ENCODE measurements at regions not wholly inside any gene's neighbourhood (a gene's known extent, or its start where the extent isn't known, plus 50 kb on each side); places are given as distances from the start of the nearest gene placed in this dataset.

DNA sequence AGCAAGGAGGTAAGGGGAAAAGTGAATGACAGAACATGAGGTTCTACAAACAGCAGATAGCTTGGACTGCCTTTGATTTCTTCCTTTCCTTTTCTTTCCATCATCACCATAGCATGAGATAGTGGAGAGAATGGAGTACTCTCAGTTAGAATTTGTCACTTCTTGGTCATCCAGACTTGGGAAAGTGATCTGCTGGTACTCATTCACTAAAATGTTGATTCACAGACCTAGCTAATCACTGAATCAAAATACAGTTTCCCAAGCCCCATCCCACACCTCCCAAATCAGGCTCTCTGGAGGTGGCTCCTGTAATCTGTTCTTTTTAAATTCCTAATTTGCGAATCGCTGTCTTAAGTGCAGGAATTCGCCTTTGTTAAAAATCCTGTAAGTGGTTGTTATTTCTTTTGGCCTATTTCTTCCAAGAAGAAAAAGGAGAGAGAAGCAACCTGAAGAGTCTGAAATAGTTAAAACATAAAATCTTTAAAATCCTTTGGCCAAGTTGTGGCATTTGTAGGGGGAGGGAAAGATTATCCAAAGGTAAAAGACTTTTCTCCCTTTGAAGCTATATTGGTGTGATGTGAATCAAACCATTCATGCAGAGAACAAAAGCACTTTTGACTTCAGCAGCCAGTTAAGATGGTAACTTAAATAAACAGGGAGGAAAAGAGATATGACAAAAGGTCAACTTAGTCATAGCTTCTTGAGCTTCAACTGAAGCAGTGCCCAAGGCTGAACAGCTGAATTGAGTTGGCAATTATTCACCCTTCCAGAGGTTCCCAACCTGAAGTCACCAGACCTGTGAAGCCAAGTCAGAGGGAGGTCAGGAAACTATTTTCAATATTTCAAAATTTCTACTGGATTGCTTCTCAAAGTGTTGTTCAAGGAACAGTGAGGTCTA, 255.1 kb upstream of the KRR1 start (continued):
- TF ChIP-seq RAD21 (conservative IDR thresholded peaks at IDR 0.05 in 1 of 2, IDR thresholded peaks at IDR 0.05 in 1 of 2) (peak in 1 of 2 experiments; percentile 82), SMC3 (IDR thresholded peaks at IDR 0.05) (peak; percentile 79), FOXS1 (CRISPR knock-in tag; IDR thresholded peaks at IDR 0.05) (peak; percentile 75; the same call in 1 of the 2 replicates), CEBPB (IDR thresholded peaks at IDR 0.05) (peak; percentile 35 to 65; a peak in 3 of 4 replicates), FOSL2 (IDR thresholded peaks at IDR 0.05) (peak; percentile 91), FOSL2 (CRISPR knock-in tag; IDR thresholded peaks at IDR 0.05) (peak; percentile 76), HOXB5 (CRISPR knock-in tag; IDR thresholded peaks at IDR 0.05) (peak; percentile 44; the same call in 1 of the 2 replicates), JUN (IDR thresholded peaks at IDR 0.05) (peak; percentile 96), EHMT2 (IDR thresholded peaks at IDR 0.05; ENCODE audit: low read depth) (no peak)
- TF ChIP-seq, protein P1, sequence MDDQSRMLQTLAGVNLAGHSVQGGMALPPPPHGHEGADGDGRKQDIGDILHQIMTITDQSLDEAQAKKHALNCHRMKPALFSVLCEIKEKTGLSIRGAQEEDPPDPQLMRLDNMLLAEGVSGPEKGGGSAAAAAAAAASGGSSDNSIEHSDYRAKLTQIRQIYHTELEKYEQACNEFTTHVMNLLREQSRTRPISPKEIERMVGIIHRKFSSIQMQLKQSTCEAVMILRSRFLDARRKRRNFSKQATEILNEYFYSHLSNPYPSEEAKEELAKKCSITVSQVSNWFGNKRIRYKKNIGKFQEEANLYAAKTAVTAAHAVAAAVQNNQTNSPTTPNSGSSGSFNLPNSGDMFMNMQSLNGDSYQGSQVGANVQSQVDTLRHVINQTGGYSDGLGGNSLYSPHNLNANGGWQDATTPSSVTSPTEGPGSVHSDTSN (IDR thresholded peaks at IDR 0.05) = peak; percentile 38; the same call in 1 of the 2 replicates
- TF ChIP-seq, protein P2, sequence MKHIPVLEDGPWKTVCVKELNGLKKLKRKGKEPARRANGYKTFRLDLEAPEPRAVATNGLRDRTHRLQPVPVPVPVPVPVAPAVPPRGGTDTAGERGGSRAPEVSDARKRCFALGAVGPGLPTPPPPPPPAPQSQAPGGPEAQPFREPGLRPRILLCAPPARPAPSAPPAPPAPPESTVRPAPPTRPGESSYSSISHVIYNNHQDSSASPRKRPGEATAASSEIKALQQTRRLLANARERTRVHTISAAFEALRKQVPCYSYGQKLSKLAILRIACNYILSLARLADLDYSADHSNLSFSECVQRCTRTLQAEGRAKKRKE (CRISPR knock-in tag; IDR thresholded peaks at IDR 0.05; ENCODE audit: low read depth) = peak; percentile 52; the same call in 1 of the 2 replicates

DNA sequence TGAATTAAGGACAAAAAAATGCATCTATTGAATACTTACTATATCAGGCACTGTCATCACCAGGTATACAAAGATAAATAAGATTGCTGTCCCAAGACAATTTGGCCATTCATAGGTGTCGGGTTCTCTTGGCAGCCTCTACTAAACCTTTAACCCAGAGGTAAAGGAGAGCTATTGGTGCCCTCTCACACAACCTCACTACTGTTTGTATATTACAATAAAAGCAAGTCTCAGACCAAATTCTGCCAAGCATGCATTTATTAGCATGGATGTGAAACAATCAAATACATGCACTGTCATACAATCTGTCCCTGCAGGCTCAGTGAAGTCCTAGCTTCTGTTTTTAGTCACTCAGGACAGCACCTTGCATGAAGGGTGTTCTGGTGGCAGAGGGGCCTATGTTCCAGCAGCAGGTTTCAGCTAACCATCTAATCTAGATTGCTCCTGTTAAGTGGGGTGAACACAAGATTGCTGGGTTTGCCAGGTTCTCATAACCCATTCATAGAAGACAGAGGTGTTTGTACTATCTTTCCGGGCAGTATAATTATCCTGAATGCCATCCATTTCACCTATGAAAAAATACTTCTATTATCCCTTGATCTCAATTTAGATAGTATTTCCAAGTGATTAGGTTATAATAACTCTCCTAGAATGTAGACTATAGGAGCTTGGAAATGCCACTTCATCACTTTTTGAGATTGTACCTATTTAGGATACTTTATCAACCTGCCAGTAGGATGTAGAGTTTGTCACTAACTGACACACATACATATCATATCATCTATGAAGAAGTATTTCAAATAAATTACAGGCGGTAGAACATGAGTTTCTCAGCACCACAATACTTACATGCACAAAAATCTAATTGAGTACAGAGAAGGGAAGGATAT, 254.0 kb upstream of the KRR1 start:
- H3K9me3 ChIP-seq = no peaks in the 10 kb centered on the region
- peak in 1 of 2 experiments; percentile 15; a peak in 2 of 6 replicates for ATAC-seq

DNA sequence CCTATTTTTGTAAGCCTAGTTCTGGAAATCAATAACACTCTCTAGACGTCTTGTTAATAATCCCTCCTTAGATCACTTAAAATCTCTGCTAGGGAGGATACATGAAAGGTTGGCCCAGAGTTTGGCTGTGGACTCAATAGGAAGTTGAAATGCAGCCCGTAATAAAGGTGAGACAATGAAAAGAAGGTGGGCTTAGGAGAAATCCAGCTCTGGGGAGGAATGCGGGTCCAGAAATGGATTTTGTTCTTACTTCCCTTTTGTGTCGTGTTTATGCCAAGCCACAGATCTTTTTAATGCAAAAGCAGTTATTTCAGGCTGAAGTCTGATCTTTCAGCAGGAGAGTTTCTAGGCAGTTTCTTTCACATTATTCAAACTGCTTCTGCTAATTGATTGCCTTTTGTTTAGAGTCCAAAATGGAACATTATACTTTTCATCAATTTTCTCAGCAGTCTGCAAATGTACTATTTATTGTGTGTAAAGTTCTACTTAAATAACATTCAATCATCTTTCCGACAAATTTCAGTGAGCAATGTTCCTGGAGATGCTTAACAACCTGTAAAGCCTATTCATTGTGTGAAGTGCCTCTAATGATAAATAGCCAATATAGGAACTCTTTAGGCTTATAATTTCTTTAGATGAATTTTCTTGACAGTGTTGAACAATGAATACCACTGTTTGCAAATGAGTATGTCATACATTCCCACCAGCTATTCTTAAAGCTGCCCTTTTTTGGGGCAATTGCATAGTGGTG, 252.9 kb upstream of the KRR1 start:
- Histone ChIP-seq H3K4me1 (peaks cover 51% of the 10 kb centered on the region), H3K4me2 (no peak overlapping the region), H3K27ac (peak overlapping the region; percentile 75 to 91; a peak in 5 of 6 replicates), H3K4me3 (no peak overlapping the region), H3K9me3 (no peaks in the 10 kb centered on the region)
- ATAC-seq = no peak
- ChIA-PET CTCF (interaction anchor here (1.2 to 1.7 kb wide), 3 partner anchors 13 to 267 kb away, joined by 3 to 5 read pairs (median 4); no protein-coding TSS in a partner anchor), POLR2A (no interaction called here)
- no peak for DNase-seq (ENCODE audit: low read depth in 1 of 2, low spot score in 1 of 2)
- no peak for FAIRE-seq
- no peak for TF ChIP-seq RARB (CRISPR knock-in tag; IDR thresholded peaks at IDR 0.05)
- no peak for TF ChIP-seq BHLHE40 (IDR thresholded peaks at IDR 0.05; ENCODE audit: low read depth, low read length)
- TF ChIP-seq CBX8 (IDR thresholded peaks at IDR 0.05) = no peak
- no peak for TF ChIP-seq NFE2L2 (conservative IDR thresholded peaks at IDR 0.05; ENCODE audit: low read length)
- TF ChIP-seq, protein P3, sequence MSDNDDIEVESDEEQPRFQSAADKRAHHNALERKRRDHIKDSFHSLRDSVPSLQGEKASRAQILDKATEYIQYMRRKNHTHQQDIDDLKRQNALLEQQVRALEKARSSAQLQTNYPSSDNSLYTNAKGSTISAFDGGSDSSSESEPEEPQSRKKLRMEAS (IDR thresholded peaks at IDR 0.05) = no peak
- TF ChIP-seq RNF2 (IDR thresholded peaks at IDR 0.05; ENCODE audit: borderline replicate concordance, low read depth) = no peak
- TF ChIP-seq, protein P1 (IDR thresholded peaks at IDR 0.05) = no peak
- no peak for TF ChIP-seq RCOR1 (IDR thresholded peaks at IDR 0.05; ENCODE audit: low read depth, low read length)
- no peak for TF ChIP-seq HEYL (CRISPR knock-in tag; IDR thresholded peaks at IDR 0.05)
- no peak for TF ChIP-seq KDM5A (IDR thresholded peaks at IDR 0.05)
- no peak for TF ChIP-seq SMC3 (IDR thresholded peaks at IDR 0.05)
- TF ChIP-seq, protein P4, sequence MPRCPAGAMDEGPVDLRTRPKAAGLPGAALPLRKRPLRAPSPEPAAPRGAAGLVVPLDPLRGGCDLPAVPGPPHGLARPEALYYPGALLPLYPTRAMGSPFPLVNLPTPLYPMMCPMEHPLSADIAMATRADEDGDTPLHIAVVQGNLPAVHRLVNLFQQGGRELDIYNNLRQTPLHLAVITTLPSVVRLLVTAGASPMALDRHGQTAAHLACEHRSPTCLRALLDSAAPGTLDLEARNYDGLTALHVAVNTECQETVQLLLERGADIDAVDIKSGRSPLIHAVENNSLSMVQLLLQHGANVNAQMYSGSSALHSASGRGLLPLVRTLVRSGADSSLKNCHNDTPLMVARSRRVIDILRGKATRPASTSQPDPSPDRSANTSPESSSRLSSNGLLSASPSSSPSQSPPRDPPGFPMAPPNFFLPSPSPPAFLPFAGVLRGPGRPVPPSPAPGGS (IDR thresholded peaks at IDR 0.05) = no peak
- TF ChIP-seq HOXB5 (CRISPR knock-in tag; IDR thresholded peaks at IDR 0.05) = no peak
- no peak for TF ChIP-seq FOXS1 (CRISPR knock-in tag; IDR thresholded peaks at IDR 0.05)
- TF ChIP-seq POLR2A (IDR thresholded peaks at IDR 0.05; ENCODE audit: low read length) = no peak
- no peak for TF ChIP-seq ZFP36 (IDR thresholded peaks at IDR 0.05; ENCODE audit: borderline replicate concordance, partially characterized antibody)
- no peak for TF ChIP-seq JUN (IDR thresholded peaks at IDR 0.05)
- 84% methylated on average over 5 of the region's 5 CpGs for WGBS (ENCODE audit: missing lambda C conversion rate)

More for the DNA sequence above, 254.0 kb upstream of the KRR1 start:
- ChIA-PET CTCF (interaction anchor here (0.9 to 1.9 kb wide), 9 partner anchors 9 to 266 kb away, joined by 3 to 5 read pairs (median 3); no protein-coding TSS in a partner anchor), POLR2A (interaction anchor here (0.7 to 2.7 kb wide), 5 partner anchors 74 to 266 kb away, joined by 3 to 12 read pairs (median 6); partner anchors contain the start of gene PHLDA1)
- Histone ChIP-seq H3K27ac (peak overlapping the region; percentile 75 to 91), H3K4me2 (peak overlapping the region; percentile 63), H3K4me1 (peaks cover 41% of the 10 kb centered on the region), H3K4me3 (no peak overlapping the region)
- TF ChIP-seq MAFK (IDR thresholded peaks at IDR 0.05; ENCODE audit: partially characterized antibody) (peak; percentile 67), RNF2 (IDR thresholded peaks at IDR 0.05; ENCODE audit: borderline replicate concordance, low read depth) (no peak), TP53 (CRISPR knock-in tag; IDR thresholded peaks at IDR 0.05) (no peak)
- 92% methylated on average over 3 of the region's 3 CpGs for WGBS (ENCODE audit: missing lambda C conversion rate)
- FAIRE-seq (no peak), DNase-seq (ENCODE audit: low read depth in 1 of 2, low spot score in 1 of 2) (no peak)
